GM21825 (cell line): ENCODE measurements at regions not wholly inside any gene's neighbourhood (a gene's known extent, or its start where the extent isn't known, plus 50 kb on each side); places are given as distances from the start of the nearest gene placed in this dataset.
"Not testable (repeated sequence)": the region's sequence is repeated elsewhere in the genome, so short reads cannot be mapped to it uniquely, and the experiment has no call there.

ENCODE experiments used
- ATAC-seq: cut with Tn5 transposase; IDR thresholded peaks from one replicate; pipeline ENCODE4 v1.9.1; 2021; ENCODE audit warnings: mild to moderate bottlenecking, moderate library complexity; ENCODE audit not compliant: unreplicated experiment

DNA sequence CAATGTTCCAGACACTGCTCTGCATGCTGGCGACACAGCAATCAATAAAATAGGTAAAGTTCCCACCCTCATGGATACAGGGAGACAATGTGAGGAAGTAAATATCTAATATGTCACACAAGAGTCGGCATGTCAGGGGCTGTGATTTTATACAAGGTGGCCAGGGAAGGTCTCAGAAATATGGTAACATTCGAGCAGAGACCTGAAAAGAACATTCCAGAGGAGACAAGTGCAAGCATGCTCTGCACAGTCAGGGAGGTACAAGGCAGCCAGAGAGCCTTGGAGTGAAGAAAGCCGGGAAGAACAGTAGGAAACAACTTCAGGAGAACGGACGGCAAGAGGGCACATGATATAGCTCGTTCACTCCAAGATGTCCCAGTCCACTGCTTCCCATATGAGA, 89.2 kb upstream of the ZNF462 start:
- ATAC-seq: no peak

DNA sequence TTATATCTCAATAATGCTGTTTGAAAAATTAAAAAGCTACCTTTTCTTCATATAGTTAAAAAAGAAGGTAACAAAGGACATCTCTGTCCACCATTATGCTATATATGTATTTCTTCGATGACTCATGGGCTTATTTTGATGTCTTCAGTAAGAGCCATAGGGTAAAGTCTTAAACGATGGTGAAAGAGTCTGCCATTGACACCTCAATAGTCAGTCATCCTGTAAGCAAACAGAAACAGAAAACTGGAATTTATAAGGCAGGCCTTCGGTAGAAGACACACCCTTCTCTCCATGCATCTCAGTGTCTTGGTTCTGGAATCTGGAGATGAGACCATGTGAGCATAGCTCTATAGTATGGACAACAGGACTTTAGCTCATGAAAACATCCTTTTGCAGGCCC, 87.0 kb upstream of the ZNF462 start:
- ATAC-seq: no peak

DNA sequence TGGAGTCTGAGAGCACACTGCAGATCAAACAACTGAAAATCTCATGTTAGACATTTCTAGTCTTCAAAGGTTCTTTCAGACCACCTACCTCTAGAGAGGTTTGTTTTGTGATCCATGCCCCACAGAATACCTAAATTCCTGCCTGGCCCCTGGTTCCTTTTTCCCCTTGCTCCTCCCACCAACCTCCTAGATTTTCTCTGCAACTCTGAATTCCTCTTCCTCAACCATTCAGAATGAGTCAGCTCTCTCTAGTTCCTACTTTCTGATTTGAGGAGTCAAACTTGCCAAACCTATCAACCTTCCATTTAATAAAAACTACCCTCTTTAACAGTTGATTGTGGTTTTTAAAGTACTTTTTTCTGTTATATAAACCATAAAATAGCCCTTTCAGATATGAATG, 83.2 kb upstream of the ZNF462 start:
- no peak for ATAC-seq

DNA sequence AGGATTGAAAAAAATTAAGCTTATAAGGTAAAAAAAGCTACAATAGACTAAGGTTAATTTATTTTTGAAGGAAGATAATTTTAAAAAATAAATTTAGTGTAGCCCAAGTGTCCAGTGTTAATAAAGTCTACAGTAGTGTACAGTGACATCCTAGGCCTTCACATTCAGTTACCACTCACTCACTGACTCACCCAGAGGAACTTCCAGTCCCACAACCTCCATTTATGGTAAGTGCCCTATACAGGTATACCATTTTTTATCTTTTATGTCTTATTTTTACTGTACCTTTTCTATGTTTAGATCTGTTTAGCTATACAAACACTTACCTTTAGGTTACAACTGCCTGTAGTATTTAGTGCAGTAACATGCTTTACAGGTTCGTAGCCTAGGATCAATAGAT, 79.8 kb upstream of the ZNF462 start:
- ATAC-seq: no peak

DNA sequence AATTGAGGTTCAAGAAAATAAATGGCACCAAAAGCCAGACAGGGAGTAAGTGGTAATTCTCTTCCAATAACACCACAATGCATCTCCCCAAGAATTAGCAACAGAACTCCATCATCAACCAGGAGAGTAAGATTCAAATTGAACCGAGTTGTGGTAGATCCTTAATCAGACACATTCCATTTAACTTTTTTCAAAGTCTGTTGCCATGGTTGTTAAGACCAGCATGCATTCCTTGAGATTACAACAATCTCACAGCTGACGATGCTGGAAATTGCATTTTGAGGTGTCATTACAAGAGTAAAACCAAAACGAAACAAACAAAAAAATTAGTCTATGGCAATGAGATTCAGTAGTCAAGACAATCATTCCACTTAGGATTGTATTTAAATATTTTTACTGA, 78.9 kb upstream of the ZNF462 start:
- no peak for ATAC-seq

DNA sequence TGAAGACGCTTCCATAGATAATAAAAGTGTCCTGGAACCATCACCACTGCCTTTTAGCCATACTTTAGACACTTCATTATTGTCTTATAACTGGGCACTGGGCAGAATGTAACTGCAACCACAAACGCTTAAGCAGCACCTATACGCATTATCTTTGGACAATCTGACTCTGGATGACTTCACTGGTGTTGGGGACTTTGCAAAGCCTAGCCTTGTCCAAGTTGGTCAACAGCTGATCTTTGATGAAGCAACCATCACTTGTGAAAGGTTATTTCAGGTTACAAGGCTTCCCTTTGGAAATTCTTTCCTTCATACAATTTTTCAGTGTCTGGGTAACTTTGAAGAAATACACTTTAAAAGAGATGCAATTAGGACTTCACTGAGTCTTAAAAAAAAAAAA, 77.8 kb upstream of the ZNF462 start:
- ATAC-seq: no peak

DNA sequence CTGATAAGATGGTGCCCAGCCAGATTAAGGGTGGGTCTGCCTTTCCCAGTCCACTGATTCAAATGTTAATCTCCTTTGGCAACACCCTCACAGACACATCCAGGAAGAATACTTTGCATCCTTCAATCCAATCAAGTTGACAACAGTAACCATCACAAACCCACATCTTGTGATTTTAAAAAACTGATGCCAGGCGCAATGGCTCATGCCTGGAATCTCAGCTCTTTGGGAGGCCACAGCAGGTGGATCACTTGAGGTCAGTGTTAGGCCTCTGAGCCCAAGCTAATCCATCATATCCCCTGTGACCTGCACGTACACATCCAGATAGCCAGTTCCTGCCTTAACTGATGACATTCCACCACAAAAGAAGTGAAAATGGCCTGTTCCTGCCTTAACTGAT, 74.9 kb upstream of the ZNF462 start:
- not testable (repeated sequence) for ATAC-seq

DNA sequence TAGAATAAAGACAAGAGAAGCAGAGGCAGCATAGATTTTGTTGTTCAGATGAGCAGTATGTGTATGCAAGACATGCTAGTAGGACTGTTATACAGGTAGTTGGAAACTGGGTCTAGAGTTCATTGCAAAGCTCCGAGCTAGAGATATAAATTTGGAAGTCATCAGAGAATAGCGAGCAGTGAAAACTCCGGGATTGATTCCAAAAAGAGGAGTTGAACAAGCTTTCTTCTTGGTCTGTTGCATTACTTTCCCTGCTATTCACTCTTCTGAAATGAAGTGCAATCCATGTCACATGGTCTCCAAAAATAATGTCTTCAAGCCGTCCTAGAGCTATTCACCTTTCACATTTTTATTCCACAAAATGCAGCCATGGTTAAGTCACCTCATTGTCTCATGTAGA, 67.9 kb upstream of the ZNF462 start:
- no peak for ATAC-seq

DNA sequence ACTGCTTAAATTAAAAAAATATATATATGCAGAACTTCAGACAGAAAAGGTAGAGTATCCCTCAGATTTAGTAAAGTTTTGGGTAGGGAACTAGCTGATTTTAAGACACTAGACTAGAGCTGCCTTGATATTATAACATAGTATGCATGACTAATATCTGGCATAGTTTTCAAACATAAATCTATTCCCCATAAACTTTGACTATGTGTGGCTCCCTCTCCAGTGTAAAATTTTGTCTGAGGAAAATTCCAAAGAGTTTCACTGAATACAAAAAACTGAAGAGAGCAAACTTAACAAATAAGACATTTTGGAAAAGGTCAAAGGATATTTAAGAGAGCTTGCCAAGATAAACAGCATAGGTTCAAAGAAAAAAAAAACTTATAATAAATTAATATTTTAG, 66.2 kb upstream of the ZNF462 start:
- ATAC-seq: no peak

DNA sequence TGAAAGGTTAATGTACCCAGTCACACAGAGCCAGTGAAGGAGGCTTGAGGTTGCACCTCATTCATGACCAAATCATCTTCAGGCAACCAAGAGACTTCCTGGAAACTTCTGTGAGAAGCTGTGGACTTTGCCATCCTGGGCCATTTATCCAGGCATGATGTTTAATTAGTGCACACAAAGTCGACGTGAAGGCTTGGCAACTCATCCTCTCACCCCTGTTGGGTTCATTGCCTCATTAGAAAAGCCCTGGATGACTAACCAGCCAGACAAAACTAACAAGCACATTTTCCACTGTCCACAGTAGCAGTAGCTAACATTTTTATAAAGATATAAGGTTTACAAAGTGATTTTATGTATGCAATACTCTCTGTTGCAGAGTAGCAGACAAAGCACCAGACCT, 65.7 kb upstream of the ZNF462 start:
- ATAC-seq: no peak

DNA sequence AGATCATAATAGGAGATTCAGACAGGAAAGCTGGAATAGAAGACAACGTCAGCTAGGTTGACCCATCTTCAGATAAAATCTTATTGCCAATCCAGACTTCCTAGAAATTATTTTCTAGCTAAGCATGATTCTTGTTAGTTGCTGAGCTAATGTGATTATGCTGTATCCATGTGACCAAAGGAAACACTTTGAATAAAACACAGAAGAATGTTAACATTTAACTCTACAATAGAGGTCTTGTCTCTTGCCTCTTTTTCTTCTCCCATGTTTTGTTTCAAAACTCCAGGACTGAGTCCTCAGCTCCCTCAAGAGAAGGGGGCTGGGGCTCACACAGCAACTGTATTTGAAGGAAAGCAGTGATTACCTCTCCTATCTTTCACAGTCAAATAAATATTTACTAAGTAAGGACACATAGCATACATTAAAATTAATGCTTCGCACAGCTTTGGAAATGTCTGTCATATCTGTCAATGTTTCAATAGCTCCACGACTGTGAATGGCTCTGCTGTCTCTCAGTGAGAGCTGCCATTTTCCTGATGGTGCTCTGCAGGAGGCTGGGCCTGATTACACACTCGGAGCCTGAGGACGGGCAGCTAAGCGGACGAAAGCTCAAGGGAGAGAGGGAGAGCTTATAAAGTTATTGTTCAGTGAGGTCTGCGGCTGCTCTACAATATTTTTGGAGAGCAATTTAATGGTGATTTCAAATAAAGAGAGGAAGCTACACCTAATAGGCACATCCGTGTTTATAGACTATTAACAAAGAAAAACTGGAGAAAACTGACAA, 64.8 kb upstream of the ZNF462 start:
- ATAC-seq: no peak

DNA sequence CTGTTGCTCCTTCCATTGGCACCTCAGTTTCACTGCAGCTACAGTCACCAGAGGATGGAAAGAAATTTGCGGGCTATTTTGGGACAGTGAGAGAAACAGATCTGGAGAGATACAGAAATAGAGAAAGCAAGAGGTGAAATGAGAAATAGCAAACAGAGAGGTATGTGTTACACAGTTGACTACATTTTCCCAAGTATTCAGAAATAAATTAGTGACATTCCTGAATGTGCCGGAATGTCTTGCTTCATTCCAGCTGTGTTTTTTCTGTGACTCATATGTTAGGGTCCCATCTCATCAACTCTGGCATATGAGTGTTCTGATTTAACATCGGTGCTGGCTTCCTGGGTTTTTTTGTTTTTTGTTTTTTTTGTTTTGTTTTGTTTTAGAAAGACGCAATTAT, 63.8 kb upstream of the ZNF462 start:
- ATAC-seq: no peak

DNA sequence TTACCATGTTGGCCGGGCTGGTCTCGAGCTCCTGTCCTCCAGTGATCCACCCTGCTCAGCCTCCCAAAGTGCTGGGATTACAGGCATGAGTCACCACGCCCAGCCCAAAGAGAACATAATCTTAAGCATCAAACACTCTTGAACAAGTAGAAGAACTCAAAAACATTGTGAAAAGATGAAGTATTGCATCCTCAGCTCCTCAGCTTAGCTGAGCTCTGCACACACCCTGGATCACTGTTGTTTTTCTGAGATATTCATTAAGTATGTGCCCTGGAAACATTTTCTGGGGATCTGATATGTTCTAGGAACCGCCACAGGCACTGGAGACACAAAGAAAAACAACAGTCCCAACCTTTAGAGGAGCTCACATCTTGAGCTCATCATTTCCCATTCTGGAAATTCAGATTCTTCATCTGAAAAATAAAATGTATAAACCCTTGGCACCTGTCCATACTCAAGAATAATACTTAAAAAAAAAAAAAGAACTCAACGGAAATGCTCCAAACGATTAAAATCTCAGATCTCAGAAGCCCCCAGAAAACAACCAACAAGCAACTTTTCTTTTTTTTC, 62.2 kb upstream of the ZNF462 start:
- ATAC-seq: no peak

DNA sequence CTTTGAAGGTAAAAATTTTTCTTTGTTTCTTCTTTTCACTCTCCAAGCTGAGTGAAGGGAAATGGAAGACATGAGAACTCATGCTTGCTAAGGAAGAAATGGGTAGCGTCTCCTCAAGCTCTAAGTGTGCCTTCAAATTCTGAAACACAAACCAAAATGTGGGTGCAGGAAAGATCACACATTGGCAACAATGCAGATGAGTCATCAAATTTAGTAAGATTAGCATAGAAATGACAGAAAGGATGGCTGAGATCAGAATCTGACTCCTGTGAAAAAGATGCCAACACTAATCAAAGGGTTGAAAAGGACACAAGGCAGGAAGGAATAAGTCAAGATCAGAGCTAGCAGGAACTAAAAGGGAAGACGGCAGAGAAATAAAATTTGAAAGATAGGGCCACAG, 61.1 kb upstream of the ZNF462 start:
- no peak for ATAC-seq
